ENCODE measurements at regions not wholly inside any gene's neighbourhood (a gene's known extent, or its start where the extent isn't known, plus 50 kb on each side); places are given as distances from the start of the nearest gene placed in this dataset.
A peak's percentile ranks its signal among the peaks of the same experiment; 100 is the strongest.

DNA sequence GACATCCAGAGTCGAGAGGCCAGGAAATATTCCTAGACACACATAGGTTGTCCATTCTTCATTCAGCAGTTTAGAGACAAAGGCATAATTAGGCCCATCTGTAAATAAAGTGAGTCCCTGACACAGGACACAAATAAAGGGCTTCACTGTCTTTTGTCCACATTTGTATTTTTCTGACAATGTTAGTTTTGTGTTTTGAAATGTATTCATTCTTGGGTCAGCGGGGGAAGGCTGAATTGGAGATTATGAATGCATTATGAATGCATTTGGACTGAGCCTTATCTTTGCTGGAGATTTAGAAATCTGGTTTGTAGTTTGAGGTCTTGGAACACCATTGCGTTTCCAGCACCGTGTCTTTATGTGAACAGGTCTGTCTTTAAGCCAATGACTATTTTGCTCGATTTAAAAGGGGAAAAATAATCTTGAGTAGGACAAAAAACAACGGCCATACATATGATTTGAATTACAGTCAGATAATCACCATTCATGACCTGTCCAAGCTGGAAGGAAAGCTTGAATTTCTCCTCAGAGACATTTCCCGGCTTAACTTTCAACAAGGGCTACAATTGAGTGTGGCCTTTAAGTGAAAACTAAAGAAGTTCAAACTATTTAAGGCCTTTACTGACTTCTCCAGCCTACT lies 334.8 kb downstream of the WDR11 start:
- ATAC-seq (no peak), DNase-seq (ENCODE audit: low spot score) (no peak)
- intact Hi-C loops (cut with DNase I): no loop called here

DNA sequence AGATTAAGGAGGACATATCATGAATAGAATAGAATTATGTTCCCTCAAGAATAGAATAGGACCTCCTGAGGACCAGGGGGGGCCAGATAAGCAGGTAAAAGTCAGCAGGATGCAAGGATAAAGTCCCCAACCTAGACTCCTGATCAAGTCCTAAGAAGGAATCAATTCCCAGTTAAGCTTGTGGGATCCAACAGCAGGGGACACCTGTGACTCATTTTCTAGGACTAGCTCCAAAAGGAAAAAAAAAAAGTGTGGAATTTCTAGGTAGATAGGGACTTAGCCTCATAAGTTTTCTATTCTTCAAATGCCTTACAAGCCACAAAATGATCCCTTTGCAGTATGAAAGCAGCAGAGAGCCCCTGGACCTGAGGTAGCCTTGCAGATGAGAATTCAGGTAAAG lies 336.2 kb downstream of the WDR11 start:
- ATAC-seq (no peak), DNase-seq (ENCODE audit: low spot score) (no peak)
- intact Hi-C loops (cut with DNase I): no loop called here

DNA sequence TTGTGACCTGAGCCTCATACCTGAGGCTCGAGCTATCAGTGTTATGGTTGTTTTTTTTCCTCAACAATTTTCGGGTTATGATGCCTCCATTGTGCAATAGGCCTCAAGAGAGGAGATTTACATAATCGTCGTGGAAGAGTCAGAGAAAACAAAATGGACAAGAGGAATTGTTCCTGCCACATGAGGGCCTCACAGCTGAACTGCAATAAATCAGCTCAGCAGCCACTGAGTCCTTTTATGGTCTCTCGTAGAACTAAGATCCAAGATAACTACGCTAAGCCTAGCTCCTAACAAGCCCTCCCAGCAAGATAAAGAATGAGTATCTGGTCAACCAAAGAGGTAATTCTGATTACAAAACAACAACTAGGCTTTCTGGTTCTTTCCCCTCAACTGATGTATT lies 336.8 kb downstream of the WDR11 start:
- ATAC-seq (peak; percentile 95), DNase-seq (ENCODE audit: low spot score) (no peak)
- intact Hi-C loops (cut with DNase I): no loop called here

DNA sequence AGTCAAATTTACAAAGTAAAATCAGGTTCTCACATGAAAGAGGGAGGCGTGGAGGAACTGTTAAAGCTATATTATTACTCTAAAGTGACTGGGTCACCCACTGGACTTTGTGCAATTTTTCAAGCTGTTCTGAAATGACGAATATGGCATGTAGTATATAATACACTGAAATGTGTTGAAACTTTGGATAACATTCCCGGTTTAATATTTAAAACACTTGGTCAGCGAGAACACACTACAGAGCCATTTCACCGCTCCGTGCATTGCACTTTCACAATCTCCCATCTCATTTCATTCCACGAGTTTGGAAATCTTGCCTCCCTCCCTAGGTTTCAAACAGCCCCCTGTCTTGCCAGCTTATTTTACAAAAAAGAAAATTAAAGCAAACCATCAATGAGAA lies 337.9 kb downstream of the WDR11 start:
- intact Hi-C loops (cut with DNase I): no loop called here
- ATAC-seq (no peak), DNase-seq (ENCODE audit: low spot score) (no peak)

DNA sequence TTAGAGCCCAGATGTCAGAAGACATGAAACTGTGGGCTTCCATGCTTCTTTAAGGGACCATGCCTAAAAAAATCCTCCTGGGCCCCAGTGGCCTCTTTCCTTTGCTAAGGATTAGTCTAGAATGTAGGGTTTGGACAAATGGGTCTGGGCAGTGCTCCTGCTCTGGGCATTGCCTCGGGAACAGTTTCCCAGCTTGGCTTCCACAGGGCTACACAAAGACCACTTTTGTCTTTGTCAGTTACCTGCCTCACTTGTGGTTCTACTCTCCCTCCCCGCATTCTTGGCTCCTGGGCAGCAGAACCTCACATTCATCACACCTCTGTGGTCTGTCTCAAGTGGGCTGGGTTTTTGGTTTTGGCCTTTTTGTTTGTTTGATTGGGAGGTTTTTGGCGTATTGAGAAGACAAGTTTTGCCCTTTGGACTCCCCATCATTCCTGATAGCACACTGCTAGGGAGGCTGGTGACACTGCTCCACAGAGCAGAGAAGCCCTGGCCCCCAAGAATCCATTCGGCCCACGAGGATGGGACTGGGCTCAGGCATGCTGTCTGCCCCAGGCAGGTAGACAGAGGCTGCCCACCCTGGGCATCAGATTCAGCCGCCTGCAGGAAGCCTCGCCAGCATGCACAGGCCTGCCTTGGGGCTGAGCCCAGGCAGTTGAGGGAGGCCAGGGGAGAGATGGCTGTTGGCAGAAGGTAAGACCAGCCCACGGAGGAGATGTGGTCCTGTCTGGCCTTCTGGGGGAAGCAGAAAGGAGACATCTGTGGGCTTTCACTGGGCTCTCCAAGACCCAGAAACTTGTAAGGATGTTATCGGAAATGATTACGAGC lies 343.7 kb downstream of the WDR11 start:
- ATAC-seq: no peak
- intact Hi-C loops (cut with DNase I): no loop called here
- no peak for DNase-seq (ENCODE audit: low spot score)

DNA sequence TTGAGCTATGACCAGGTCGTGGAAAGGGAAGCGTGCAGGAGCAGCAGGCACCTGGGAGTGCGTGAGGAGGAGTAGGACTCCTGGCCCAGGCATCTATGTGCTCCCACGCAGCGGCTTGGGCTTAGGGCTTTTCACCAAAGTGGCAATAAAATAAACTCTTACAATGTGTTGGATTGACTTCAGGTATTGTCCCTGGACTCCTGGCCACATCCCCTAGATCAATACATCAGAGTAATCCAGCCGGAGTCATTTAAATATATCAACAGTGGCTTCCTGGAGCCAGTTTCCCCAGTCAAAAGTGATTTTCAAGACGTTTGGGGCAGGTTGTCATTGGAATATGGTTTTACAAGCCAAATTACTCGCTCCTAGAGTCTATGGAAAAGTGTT lies 344.4 kb downstream of the WDR11 start:
- intact Hi-C loops (cut with DNase I): no loop called here
- DNase-seq (ENCODE audit: low spot score): no peak

DNA sequence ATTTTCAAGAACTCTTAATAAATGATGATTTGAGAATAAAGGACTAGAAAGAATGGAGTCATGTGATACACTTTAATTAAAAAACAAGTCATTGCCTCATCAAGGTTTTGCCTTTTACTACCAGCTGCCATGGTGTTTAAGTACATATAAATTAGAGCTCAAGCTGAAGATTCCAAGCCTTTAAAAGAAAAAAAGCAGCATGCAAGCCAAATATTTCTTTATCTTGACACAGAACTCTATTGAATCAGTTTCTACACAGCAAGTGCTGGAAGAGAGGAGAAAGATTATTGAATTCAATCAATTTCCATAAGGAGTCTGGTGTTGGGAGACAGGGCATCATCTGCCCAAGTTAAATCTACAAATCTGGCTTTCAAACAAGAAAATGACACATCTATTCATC lies 347.9 kb downstream of the WDR11 start:
- intact Hi-C loops (cut with DNase I): no loop called here
- ATAC-seq: no peak
- no peak for DNase-seq (ENCODE audit: low spot score)

More for the DNA sequence above, 344.4 kb downstream of the WDR11 start:
- no peak for ATAC-seq

DNA sequence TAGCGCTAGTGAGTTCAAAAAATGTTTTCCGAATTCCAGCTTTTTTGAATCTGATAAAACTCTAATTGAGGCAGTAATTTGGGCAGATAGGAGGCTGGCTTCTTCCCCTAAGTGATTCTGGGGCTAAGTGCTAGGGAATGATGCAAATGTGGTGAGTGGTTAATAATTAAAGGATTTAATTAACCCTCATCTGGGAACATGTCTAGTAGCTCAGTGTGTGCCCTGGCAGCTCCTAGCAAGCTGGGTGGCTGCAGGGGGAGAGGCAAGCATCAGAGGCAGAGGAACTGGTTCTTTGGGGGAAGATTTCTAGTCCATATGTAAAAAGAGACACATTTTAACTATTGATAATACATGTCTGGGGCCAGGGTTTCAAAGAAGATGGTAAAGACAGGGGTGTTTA lies 354.5 kb downstream of the WDR11 start:
- ATAC-seq: no peak
- intact Hi-C loops (cut with DNase I): no loop called here
- no peak for DNase-seq (ENCODE audit: low spot score)

DNA sequence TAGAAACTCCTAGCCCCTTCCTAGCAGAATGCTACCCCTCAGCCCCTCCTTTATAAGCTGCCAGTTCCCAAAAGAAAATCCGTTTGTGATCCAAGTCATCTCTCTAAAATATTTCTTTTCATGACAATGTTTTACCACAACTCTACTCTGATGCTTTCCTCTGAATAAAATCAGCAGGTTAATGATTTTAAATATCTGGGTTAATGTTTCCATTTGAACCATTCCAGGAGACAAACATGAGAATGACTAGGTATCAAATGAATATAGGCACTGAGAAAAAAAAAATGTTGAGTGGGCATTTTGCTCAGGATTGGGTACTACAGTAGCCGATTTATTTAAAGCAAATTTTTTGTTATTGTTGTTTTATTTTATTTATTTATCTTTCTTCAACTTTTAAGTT lies 360.3 kb downstream of the WDR11 start:
- intact Hi-C loops (cut with DNase I): no loop called here
- DNase-seq (ENCODE audit: low spot score) (no peak), ATAC-seq (no peak)

DNA sequence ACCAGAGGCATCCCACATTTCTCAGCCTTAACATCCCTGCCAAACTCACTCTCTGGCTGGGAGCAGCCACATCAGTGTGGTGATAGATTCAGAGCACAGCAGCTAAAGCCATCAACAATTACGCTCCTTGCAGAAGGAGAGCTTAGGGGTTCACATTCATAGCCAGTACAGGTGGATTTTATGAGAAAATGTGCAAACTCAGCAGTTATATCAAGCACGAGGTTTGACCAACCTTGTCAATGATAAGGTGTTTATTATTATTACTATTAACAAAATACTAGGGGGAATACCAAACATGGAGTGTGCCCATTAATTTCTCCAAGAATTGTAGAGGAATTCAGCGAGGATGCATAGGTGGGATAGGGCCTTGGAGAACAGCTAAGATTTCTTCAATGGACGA lies 362.3 kb downstream of the WDR11 start:
- intact Hi-C loops (cut with DNase I): no loop called here
- no peak for DNase-seq (ENCODE audit: low spot score)
- no peak for ATAC-seq

DNA sequence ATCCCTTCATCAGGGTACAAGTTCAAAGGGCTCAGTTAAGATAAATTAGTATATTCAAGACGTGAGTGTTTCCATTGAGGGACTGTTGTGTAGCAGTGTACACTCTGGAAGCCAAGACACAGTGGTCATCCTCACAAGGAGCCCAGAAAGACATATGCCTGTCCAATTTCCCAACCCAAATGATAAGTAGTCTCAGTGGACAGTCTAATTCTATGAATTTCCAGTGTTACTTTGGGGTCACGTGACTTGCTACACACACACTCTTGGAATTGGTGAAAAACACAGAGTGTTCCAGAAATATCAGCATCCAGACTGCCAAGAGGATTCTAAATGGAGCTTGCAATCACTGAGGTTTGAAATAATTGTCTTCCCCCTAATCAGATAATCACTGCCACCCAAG lies 365.1 kb downstream of the WDR11 start:
- peak; percentile 87 for ATAC-seq
- intact Hi-C loops (cut with DNase I): no loop called here
- no peak for DNase-seq (ENCODE audit: low spot score)

DNA sequence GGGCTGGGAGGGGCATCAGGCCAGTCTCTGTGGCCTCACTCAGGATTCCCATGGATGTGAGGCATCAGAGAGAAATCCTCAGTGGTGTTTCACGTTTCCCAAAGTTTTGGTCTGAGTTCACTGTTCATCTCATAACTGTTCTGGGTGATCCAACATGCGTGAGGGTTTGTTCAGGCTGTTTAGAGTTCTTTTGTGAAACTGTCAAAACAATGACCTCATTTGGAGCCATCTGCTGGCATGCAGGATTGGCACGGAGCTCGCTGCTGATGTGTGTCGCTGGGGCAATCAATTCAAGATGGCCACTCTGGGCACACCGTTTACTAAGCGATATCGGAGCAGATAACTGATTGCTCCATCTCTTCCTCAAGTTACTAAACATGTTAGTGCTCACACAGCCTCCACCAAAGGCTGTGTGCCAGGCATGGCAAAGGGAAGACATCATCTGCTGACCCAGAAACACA lies 365.6 kb downstream of the WDR11 start:
- intact Hi-C loops (cut with DNase I): no loop called here
- no peak for DNase-seq (ENCODE audit: low spot score)
- peak; percentile 86 for ATAC-seq

DNA sequence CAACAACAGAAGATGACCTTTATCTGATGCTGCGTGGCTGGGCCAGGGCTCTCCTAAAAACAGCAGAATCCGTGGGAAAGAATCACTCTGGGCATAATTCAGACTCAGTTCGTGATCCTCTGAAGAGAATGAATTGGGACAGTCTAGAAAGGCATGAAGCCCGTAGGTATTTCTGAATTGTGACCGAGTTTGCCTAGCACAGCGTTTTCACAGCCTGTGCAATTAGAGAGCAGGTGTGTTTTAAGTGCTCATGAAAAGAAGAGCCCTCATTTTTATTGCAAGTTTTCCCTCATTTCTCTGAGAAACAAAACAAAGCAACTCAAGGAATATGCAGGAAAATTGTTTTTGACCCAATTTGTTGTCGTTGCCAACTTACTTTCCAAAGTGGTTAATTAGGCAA lies 366.2 kb downstream of the WDR11 start:
- intact Hi-C loops (cut with DNase I): no loop called here
- DNase-seq (ENCODE audit: low spot score): no peak
- no peak for ATAC-seq

DNA sequence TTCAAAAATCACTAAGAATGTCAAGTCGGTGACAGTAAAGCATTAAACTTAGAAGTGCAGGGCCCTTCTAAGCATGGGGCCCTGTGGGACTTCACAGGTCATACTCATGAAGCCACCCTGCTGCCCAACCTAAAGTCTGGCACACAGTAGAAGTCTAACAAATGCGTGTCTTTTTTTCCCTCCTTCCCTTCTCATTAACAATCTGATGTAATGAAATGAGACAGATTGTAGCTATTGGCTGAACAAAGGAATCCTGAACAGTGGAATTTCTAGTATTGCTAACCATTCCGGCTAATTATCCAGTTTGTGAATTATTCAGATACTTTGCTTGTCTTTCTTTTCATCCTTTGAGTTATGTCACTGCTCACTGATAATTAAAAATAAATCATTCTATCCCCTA lies 369.9 kb downstream of the WDR11 start:
- intact Hi-C loops (cut with DNase I): no loop called here
- DNase-seq (ENCODE audit: low spot score): no peak
- ATAC-seq: no peak

DNA sequence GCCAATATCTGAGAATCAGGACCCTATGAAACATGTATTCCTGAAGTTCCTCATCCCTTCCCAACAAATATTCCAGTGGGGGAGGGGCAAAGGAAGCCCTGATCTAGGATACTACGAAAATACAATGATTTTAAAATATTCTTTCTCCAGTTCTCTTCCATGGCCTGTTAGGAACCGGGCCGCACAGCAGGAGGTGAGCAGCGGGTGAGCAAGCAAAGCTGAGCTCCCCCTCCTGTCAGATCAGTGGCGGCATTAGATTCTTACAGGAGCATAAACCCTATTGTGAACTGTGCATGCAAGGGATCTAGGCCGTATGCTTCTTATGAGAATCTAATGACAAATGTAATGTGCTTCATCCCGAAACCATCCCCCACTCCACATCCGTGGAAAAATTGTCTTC lies 370.8 kb downstream of the WDR11 start:
- ATAC-seq: no peak
- DNase-seq (ENCODE audit: low spot score): no peak
- intact Hi-C loops (cut with DNase I): no loop called here

DNA sequence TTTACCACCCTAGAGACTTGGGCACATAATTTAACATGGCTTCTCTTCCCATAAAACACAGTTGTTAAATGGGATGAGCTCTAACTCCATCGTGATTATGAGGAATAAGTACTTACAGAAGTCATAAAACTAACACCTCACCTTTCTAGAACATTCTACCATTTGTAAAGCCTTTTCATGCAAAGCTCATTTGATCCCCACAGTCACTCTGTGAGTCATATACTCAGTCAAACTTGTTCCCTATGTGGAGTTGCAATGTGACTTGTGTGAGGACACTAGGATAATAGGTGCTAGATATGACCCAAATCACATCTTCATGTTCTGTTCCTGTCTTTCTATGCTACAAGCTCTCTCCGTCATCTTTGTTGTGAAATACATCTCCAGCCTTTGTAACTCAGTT lies 371.7 kb downstream of the WDR11 start:
- no peak for DNase-seq (ENCODE audit: low spot score)
- no peak for ATAC-seq
- intact Hi-C loops (cut with DNase I): no loop called here

DNA sequence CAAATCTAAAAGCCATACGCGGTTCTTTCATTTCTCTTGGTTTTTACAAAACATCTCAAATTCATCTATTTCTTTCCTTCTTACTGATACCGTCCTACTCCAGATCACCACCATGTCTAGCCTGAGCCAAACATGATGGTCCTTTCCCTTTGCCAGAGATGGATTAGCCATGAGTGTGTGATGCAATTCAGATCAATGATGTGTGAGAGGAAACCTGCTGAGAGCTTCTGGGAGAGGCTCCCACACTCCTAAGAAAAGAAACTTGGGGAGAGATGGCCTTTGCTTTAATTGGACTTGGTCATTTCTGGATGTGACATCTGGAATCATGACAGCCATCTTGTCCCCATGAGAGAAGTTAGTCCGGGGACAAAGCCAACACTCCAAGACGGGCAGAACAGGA lies 367.2 kb downstream of the FGFR2 start:
- intact Hi-C loops (cut with DNase I): no loop called here
- DNase-seq (ENCODE audit: low spot score) (no peak), ATAC-seq (no peak)

DNA sequence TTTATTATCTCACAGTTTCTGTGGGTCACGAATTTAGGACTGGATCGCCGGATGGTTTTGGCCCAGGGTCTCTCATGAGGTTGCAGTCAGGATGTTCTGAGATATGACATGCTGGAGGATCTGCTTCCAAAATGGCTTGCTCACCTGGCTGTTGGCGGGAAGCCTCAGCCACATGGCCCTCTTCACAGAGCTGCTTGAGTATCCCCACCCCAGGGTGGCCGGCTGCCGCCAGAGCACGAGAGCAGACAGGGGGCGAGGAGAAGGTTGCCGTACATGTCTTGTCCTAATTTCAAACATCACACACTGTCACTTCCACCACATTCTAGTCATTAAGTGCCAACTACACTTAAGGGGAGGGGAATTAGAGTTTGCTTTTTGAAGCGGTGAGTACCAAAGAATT lies 365.8 kb downstream of the FGFR2 start:
- ATAC-seq (no peak), DNase-seq (ENCODE audit: low spot score) (no peak)
- intact Hi-C loops (cut with DNase I): no loop called here

DNA sequence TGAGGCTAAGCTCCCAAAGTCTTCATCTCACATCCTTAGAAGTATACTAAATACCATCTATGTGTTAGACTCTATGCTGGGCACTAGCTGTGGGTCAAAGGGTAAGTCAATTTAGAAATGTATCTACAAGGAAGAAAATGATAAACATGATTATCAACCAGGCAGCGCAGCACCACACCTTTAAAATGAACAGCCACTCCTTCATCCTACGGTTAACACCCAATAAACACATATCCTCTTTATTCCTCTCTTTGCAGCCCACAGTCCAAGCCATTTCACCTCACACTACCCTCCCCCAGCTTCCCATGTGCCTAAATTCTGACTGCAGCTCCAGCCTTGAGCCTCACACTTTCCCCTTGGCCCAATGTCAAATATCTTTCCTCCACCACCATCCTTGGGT lies 362.6 kb downstream of the FGFR2 start:
- ATAC-seq (no peak), DNase-seq (ENCODE audit: low spot score) (no peak)
- intact Hi-C loops (cut with DNase I): no loop called here

DNA sequence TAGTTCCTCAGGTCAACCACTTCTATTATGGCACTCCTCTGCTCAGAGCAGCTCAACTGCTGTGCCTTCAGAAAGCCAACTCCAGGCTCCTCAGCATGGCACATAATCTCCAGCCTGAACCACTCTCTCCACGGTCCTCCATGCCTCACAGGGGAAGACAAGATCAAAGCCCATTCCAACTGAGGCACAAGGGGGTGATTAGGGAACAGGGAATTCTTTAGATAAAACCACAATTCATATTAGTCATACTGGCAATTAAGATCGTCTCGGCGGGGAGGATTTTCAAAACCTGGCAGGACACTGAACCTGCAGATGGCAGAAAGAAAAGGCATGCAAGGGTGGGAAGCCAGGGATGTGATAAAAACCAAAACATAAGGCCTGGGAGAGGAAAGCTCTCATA lies 361.6 kb downstream of the FGFR2 start:
- no peak for DNase-seq (ENCODE audit: low spot score)
- intact Hi-C loops (cut with DNase I): no loop called here

DNA sequence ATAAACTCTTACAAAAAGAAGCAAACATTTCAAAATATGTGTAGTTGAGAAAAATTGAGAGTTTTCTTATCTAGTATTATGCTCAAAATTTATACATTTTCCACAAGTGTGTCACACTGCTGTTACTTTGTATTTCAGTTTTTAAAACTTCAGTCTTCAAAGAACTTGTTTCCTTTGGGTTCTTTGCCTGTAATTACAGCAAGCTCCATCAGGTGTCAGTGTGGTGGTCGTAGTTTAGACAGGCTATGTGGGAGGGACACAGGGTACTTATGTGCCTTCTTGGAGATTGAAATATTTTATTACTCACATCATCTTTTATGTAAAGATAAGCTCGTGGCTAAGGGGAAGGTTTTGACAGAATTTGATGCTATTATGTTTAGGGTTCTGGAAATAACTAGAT lies 360.5 kb downstream of the FGFR2 start:
- no peak for ATAC-seq
- intact Hi-C loops (cut with DNase I): no loop called here

More for the DNA sequence above, 361.6 kb downstream of the FGFR2 start:
- ATAC-seq: no peak

More for the DNA sequence above, 360.5 kb downstream of the FGFR2 start:
- DNase-seq (ENCODE audit: low spot score): no peak
